CD4-positive, alpha-beta T cell treated with Interferon alpha-2 for 1 hour (primary cell): ENCODE measurements at regions not wholly inside any gene's neighbourhood (a gene's known extent, or its start where the extent isn't known, plus 50 kb on each side); places are given as distances from the start of the nearest gene placed in this dataset.

Experiments
- DNase-seq, 2 donors: peaks; one replicate each; pipeline ENCODE4 v3.0.0-alpha.2; 2020 to 2022

DNA sequence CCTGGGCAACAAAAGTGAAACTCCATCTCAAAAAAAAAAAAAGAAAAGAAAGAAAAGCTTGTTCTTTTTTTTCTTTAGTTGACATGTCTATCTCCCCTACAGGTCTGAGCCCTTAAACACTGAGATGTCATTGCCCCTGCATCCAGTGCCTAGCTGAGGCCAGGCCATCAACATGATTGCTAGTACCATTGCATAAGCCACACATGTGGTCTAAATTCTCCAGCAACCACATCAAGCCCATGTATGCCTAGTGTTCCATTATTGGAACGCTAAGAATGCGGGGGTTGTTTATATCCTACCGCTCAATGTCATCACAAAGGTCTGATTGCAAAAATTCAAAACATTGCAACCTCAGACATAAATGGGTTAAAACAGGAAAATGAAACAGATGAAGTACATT is 62.7 kb downstream of the NPTX2 start:
- DNase-seq: no peak

GRCh38 chr7:98681511-98681910 is 64.4 kb downstream of the NPTX2 start:
- no peak for DNase-seq

GRCh38 chr7:98681951-98682350 is 64.9 kb downstream of the NPTX2 start:
- DNase-seq: no peak

DNA sequence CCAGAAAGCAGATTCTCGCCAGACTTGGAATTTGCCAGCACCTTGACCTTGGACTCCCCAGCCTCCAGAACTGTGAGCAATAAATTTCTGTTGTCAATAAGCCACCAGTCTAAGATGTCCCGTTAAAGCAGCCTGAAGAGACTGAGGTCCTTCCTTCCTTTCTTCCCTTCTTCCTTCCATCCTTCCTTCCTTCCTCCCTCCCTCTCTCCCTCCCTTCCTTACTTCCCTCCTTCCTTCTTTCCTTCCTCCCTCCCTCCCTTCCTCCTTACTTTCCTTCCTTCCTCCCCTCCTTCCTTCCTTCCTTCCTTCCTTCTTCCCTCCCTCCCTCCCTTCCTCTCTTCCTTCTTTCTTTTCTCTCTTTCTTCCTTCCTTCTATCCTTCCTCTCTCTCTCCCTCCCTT is 66.4 kb downstream of the NPTX2 start:
- DNase-seq: no peak

DNA sequence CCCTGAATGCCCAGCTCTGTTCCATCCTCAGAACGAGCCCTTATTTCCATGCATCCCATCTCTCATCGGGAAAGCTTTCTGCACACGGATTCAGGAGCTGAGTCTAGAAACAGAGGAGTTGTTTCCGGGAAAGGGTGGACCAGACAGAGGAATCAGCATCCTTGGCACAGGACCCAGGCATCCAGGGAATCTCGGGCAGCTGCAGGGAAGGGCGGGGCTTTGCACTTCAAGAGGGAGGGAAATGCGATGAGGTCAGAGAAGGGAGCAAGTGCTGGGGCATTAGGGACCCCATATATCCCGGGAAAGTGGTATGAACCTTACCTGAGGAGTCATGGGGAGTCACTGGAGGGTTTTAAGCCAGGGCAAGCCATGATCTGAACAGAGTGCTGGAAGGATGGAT is 68.5 kb downstream of the NPTX2 start:
- DNase-seq: no peak

DNA sequence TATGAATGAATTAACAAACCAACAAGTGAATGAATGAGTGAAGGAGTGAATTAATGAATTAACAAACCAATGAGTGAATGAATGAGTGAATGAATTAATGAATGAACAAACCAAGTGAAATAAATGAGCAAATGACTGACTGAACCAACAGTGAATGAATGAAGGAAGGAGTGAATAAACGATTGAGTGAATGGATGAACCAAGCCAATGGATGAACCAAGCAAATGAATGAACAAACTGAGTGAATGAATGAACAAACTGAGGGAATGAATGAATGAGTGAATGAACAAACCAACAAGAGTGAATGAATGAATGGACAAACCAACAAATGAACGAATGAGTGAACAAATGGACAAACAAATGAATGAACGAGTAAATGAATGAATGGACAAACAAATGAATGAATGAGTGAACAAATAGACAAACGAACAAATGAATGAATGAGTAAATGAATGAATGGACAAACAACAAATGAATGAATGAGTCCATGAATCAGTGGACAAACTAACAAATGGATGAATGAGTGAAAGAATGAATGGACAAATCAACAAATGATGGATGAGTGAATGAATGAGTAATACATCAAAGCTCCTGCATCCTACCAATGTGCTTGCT is 69.5 kb downstream of the NPTX2 start:
- no peak for DNase-seq

DNA sequence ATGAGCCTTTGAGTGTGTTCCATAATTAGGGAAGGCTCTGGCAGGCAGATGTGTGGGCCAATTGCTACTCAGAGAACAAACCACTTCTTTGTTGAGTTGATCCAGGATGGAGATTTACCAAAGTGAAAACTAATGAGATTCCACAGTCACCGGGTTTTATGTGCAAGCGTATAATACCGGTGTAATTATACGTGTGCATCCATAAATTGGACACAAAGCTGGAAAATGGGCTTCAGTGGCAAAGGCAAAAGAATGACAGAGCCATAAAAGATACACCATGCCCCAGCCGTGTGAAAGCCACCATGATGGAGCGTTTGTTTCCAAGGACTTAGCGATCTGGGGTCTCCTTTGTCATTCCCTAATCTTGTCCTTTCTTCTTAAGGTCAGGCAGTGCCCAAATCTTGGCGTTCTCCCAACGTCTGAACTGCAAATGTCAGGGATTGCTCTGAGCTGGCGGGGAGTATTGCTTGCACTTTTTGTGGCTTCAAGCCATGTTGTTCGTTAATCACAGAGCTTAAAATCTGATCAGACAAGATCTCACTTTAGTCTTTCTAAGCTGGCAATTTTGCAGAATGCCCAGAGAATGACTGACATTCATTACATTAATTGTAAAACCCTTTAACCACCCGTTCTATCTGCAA is 70.1 kb downstream of the NPTX2 start:
- DNase-seq: no peak

- no peak for DNase-seq
Measured at GRCh38 chr7:98691619-98692018, 74.5 kb downstream of the NPTX2 start.

DNA sequence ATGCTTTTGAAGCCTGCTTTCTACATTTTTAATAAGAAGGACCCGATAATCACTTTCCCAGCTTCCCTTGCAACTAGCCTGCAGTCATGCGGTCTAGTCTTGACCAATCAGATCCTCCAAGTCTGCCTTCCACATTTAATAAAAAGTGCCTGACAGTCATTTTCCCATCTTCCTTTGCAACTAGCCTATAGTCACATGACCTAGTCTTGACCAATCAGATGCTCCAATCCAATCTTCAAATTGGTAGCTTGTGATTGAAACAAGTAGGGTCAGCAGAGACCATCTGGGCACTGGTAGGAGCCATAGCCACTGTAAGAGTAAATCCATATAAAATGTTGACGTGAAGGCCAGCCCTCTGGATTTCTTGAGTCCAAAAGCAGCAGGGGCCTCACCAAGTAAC is 80.0 kb downstream of the NPTX2 start:
- DNase-seq: no peak

DNA sequence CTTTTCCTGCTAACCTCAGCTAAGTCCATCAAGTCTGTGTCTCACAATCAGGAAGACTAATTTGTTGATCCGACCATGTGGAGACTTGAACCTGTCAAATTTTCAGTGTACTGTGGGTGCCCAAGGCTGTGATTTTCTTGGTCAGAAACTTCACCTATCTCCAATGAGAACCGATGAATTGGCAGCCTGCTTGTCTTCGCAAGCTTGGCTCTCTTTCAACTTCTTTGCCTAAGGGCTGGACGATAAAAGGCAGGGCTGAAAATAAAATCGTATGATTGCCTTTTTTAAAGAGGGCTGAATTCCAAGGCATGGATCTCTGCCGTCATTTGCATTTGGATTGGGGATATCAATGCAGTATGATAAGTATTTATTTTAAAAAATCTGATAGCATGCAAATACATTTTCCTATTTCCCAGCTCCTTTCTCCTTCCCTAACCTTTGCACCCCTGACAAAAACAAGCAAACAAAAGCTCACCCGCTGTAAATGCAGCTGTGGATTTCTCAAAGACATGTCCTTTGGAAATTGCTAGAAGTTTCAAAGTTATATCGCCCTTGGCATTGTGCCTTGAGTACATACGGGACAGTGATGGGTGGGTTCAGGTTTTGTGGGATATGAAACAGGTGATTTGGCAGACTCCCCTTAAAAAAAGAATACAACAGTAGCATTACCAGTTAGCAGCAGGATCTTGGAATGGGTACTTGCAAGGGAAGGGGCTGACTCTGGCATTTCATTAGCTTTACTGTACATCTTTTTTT is 80.6 kb downstream of the NPTX2 start:
- DNase-seq: no peak

- DNase-seq: no peak
Measured at GRCh38 chr7:98698976-98699375, 81.9 kb downstream of the NPTX2 start.

DNA sequence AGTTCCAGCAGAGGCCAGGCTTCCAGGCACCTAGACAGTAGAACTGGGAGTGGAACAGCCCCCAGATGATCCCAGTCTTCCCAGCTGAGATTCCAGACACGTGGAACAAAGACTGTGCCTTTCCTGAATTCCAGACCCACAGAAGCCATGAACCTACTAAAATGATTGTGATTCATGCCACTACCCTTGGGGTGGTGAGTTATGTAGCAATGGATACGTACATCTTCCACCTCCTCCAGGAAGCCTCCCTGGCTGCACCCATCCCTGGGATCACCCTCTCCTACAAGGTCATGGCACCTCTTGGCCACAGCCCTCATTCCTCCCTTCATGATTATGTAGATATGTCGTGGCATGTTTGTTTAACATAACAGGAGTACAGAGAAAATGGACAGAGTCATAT is 83.4 kb downstream of the NPTX2 start:
- no peak for DNase-seq

GRCh38 chr7:98701372-98701771 is 84.3 kb downstream of the NPTX2 start:
- no peak for DNase-seq

DNA sequence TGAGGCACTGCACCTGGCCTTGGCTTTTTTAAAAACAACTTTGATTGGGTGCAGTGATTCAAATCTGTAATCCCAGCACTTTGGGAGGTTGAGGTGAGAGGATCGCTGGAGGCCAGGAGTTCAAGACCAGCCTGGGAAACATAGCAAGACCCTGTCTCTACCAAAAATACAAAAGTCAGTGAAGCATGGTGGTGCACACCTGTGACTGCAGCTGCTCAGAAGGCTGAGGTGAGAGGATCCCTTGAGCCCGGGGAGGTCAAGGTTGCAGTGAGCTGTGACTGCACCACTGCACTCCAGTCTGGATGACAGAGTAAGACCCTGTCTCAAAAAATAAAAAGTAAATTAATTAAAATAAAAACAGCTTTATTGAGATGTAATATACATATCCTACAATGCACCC is 84.9 kb downstream of the NPTX2 start:
- no peak for DNase-seq

DNA sequence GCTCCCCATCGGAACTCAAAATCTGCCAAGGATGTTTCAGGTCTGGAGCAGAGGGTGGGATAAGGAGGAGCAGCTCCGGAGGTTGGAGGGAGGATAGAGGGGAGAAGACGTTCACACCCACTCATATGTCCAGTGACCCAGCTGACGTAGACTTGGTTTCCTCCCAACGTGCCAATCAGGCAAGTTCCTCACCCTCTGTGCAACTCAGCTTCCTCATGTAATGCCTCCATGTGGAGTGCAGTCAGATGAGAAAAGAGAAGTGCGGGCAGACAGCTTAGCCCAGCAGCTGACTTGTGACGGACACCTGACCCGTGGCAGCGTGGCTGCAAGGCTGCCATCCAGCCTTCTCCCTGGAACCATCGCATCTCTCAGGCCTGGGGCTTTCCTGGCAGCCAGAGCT is 86.8 kb downstream of the NPTX2 start:
- DNase-seq: no peak

DNA sequence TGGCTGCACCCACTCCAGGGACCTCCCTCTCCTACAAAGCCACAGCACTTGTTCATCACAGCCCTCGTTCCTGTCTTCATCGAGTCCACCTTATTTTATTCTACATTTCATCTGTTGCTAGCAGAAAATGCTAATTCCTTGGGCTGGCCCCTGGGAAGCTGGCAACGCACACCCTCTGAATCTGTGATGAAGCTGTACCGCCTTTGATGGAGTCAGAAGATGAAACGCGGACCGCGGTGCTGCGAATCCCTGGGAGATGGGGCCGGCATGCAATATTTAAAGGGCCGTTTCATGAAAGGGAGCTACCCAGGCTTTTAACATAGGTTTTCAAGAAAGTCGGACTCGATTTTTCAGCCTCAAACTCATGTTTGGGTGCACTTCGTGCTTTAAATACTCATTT is 88.5 kb downstream of the NPTX2 start:
- DNase-seq: no peak

GRCh38 chr7:98707076-98707475 is 90.0 kb downstream of the NPTX2 start:
- no peak for DNase-seq

DNA sequence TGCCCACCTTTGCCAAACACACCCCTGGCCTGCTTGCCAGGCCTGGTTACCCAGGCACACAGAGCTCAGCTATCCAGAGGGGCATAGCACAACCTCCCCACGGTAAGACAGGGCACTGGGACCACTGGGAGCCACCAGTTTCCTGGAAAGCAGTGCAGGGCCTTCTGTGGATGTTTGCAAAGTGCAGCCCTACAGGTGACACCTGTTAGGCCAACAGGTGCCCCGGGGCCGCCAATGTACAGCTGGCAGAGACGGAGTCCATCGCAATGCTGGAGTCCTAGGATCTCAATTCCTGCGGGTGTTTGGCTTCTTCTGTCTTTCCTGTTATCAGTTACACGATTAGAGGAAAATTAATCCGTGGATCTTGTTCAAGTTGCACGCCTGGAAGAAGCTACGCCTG is 94.9 kb downstream of the NPTX2 start:
- DNase-seq: no peak

- no peak for DNase-seq
Measured at GRCh38 chr7:98713165-98713810, 96.2 kb downstream of the NPTX2 start.

- no peak for DNase-seq
Measured at GRCh38 chr7:98719396-98719795, 102.3 kb downstream of the NPTX2 start.

- no peak for DNase-seq
Measured at GRCh38 chr7:98722402-98722801, 105.3 kb downstream of the NPTX2 start.

DNA sequence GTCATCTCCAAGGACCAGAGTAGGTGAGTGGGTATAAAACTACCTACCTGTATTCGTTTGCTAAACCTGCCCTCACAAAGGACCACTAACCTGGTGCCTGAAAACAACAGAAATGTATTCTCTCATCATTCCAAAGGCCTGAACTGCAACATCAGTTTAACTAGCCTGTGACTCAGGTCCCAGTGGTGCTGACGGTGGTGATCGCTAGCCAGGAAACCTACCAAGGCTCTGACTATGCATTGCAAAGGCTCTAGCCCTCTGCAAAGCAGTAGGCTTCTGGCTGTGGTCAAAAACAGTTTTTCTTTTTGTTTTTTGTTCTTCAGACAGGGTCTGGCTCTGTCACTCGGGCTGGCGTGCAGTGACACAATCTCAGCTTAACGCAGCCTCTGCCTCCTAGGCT is 107.5 kb downstream of the NPTX2 start:
- DNase-seq: no peak

- DNase-seq: no peak
Measured at GRCh38 chr7:98727146-98727709, 110.1 kb downstream of the NPTX2 start.

GRCh38 chr7:98728555-98728954 is 111.5 kb downstream of the NPTX2 start:
- DNase-seq: no peak
